ENCODE measurements at regions not wholly inside any gene's neighbourhood (a gene's known extent, or its start where the extent isn't known, plus 50 kb on each side); places are given as distances from the start of the nearest gene placed in this dataset.

DNA sequence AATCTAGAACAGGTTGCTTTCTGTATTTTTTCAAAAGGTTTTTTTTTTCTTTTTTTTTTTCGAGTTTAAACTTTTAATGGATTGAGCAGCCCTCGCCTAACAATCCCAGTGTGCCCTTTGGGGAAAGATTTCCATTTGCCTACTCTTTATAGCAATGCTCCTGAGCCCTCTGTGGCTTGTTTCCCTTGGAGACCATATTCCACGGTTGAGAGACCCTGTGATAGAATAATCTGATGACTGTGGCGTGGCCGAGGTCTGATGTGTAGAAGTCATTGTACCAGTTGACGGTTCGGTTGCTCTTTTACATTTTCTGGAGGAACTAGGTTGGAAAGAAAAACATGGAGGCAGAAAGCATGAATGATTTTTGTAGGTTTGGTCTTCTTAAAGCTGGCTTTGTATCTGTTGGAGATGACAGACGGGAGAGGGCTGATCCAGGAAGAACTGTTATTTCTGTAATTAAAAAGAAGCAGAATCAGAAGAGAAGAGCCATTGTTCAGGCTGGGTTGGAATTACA is 305.7 kb upstream of the NRIP1 start:
- no peak for DNase-seq (ENCODE audit: low read depth in 2 of 2)

GRCh38 chr21:15373941-15374340 is 309.1 kb upstream of the NRIP1 start:
- DNase-seq (ENCODE audit: low read depth in 2 of 2): no peak

GRCh38 chr21:15379776-15380175 is 315.0 kb upstream of the NRIP1 start:
- no peak for DNase-seq (ENCODE audit: low read depth in 2 of 2)

DNA sequence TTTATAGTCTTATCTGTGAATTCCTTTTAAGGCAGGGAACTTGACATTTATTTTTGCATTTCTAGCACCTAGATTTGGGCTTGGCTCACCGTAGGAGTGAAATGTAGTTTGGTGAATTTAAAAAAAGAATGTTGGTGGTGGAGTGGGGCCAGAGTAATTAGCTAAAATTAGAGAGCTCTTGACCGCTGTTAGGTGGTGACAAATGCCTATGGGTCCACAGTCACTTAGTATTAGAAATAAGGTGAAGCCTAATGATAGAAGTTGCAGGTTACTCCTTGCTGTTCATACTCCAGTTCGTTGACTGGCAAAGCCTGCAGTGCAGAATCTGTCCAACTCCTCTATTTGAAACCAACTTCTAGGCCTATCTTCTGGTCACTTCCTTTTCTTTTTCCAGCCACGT is 318.8 kb upstream of the NRIP1 start:
- no peak for DNase-seq (ENCODE audit: low read depth in 2 of 2)

DNA sequence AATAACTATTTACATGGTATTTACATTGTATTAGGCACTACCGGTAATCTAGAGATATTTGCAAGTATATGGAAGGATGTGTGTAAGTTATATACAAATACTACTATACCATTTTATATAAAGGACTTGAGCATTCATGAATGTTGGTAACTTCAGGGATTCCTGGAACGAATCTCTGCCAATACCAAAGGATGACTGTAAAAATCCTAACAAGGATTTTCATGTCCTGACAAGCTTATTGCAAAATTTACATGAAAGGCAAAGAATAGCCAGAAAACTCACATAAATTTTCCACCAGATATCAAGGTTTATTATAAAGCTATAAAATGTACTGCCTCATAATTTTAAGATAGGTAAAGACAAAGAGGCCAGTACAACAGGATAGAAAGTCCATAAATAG is 325.2 kb upstream of the NRIP1 start:
- DNase-seq (ENCODE audit: low read depth in 2 of 2): no peak

DNA sequence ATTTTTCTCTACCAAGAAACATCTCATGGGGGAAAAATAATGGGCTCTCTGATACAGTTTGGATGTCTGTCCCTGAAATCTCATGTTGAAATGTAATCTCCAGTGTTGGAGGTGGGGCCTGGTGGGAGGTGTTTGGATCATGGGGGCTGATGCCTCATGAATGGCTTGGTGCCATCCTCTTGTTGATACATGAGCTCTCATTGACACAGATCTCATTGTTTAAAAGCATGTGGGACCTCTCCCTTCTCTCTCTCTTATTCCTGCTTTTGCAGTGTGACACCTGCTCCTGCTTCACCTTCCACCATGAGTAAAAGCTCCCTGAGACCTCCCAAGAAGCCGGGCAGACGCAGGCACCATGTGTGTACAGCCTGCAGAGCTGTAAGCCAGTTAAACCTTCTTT is 332.5 kb upstream of the NRIP1 start:
- DNase-seq (ENCODE audit: low read depth in 2 of 2): no peak

- no peak for DNase-seq (ENCODE audit: low read depth in 2 of 2)
Measured at GRCh38 chr21:15400905-15401304, 328.9 kb upstream of the USP25 start.

DNA sequence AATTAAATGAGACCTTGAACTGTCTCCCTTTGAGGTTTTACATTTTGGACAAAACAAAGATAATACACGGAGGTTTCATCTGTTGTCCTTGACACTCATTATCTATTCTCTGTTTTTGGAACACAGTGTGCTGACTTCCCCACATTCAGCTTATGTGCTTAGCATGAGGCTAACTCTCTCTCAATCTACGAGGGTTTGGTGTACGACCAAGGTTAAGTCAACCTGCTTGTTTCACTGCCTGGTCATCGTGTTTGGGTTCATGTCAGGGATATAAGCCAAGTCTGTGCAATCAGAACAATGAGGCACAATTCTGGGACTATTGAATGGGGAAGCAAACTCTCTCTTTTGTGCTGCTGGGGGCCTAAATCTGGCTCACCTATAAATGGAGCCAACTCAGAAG is 328.5 kb upstream of the USP25 start:
- no peak for DNase-seq (ENCODE audit: low read depth in 2 of 2)

GRCh38 chr21:15405214-15405613 is 324.6 kb upstream of the USP25 start:
- no peak for DNase-seq (ENCODE audit: low read depth in 2 of 2)

- no peak for DNase-seq (ENCODE audit: low read depth in 2 of 2)
Measured at GRCh38 chr21:15406791-15407190, 323.0 kb upstream of the USP25 start.

DNA sequence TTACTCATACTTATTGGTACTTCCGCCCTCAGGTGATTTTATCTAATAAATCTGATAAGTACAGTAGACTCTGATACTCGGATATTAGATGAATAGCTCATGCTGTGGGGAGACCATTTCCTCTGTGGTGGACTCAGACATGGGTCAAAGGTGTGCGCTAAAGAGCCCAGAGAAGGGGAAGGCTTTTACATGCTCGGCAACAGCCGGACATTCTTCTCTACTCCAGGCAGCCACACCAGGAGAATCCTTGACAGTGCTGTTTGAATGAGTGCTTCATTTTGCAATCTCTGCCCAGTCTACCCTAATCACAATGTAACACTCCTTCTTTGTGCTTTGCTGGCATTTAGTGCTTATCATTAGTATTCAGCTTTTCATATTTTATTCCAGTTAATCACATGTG is 322.2 kb upstream of the USP25 start:
- no peak for DNase-seq (ENCODE audit: low read depth in 2 of 2)

DNA sequence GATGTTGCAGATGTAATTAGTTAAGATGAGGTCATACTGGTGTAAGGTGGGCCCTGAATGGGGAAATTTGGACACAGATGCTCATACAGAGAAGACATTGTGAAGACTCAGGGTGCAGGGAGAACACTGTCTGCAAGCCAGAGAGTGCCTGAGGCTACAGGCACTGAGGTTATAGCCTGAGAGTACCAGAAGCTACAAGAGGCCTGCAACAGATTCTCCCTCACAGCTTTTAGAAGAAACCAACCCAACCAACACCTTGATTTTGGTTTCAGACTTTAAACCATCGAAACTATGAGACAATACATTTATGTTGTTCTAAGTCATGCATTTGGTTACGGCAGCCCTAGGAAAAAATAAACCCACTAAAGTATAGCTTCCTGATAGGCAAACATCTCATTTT is 321.7 kb upstream of the USP25 start:
- no peak for DNase-seq (ENCODE audit: low read depth in 2 of 2)

- DNase-seq (ENCODE audit: low read depth in 2 of 2): no peak
Measured at GRCh38 chr21:15409031-15409430, 320.8 kb upstream of the USP25 start.

DNA sequence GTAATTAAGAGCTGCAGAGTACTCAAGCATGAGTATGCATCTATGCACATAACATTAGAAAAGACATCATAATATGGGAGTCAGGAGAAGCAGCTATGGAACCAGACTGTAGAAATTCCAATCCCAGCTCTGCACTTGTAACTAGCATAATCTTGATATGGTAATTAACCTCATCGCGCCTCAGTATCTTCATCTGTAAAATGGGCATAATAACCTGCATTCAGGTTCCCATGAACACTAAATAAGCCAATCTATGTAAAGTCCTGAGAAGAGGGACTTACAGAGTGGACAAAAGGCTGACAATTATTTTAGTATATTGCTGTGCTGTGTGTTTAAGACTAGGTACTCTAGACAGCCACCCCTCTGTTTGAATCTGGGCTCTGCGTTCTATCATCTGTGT is 318.9 kb upstream of the USP25 start:
- no peak for DNase-seq (ENCODE audit: low read depth in 2 of 2)

GRCh38 chr21:15414057-15414456 is 315.7 kb upstream of the USP25 start:
- no peak for DNase-seq (ENCODE audit: low read depth in 2 of 2)

GRCh38 chr21:15415541-15416261 is 314.1 kb upstream of the USP25 start:
- DNase-seq (ENCODE audit: low read depth in 2 of 2): no peak

- DNase-seq (ENCODE audit: low read depth in 2 of 2): no peak
Measured at GRCh38 chr21:15421441-15421881, 308.3 kb upstream of the USP25 start.

DNA sequence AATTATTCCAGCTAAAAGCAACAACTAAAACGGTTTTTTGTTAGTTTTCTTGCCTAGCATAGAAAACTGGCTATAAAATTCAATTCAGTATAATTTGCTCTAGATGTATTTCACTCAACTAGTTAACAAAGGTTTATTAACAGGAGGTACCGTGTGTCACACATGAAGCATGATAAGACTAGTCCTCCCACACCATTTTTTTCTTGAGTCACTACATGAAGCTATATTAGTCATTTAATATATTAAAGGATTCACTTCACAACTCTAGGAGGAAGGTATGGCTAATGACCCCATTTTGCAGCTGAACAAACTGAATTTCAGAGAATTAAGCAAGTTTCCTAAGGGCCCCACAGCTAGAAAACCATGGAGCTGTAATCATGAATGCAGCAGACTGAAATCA is 307.8 kb upstream of the USP25 start:
- no peak for DNase-seq (ENCODE audit: low read depth in 2 of 2)

- no peak for DNase-seq (ENCODE audit: low read depth in 2 of 2)
Measured at GRCh38 chr21:15422783-15423182, 307.0 kb upstream of the USP25 start.

DNA sequence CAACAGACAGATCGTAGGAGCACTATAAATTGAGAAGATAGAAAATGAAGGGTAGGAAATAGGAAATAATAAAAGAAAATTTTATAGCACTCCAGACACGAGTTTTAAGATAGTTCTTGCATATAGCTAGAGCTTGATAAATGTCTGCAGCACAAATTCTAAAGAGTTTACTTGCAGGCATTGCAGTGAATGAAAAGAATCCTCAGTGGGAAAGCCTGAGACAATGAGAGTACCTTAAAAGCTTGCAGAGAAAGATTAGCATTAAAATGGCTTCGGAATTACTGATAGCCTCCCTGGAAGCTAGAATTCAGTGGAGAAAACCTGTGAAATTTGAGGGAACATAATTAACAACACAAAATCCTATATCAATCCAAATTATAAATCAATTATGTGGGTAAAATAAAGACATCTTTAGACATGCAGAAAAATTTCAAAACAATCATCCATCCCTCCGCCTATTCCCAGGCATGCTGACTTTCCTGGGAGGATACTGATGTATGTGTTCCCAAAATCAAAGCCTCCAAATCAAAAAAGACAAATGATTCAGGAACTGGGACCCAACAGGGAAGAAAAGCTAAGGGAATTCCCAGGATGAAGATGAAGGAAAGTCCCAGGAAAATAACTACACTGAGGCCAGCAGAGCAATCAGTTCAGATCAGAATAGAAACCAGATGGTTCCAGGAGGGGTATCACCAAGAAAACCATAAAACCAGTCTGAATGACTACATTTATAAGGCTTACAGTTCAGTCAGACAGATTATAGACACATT is 305.9 kb upstream of the USP25 start:
- DNase-seq (ENCODE audit: low read depth in 2 of 2): no peak

DNA sequence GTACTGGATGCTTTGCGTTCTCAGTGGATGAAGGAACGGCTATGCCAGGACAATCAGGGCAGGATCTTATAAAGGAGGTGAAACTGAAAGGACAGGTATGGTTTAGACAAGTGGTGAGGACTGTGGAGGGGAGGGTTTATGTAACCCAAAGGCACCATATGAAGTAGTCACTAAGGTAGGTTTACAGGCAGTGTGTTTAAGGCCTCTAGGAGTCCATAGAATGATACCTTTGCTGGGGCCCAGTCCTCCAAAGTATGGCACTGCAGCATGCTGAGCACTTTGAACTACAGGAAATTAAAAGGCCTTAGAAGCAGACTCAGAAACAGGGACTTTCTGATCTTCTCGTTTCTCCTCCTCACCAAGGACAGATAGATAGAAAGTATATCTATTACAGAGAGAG is 304.7 kb upstream of the USP25 start:
- DNase-seq (ENCODE audit: low read depth in 2 of 2): no peak

DNA sequence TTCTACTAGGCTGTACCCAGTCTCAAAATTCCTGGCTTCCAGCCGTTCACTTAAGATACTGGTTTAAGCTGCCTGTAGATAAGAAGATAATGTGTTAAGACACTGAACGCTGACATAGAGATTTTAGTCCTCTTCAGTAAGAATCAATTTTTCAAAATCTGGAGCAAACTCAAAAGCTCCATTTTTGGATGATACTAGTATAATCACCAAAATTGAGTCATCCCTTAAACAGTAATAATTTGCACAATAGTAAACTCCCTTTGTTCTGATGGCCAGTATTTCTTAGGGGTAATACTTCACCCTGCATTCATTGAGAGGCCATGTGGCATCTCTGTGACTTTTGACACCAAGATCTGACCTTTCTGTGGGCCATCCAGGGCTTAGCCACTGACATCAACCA is 299.8 kb upstream of the USP25 start:
- DNase-seq (ENCODE audit: low read depth in 2 of 2): no peak

DNA sequence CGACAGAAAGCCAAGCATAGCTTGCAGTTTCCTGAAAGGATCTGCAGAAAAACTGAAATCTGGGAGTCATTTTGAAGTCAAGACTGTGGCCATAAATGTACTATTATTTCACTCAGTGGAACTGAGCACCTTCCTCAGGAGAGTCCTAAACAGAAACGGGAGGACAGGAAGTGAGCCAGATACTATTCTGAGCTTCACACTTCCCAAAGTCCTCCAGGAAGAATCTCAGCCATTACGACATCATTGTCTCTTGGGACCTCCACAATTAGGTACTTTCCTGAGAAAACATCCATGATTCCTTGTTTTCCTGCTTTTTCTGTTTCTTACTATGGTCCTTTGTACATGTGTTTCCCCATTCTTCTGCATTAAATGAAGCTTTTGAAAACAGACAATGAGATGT is 299.2 kb upstream of the USP25 start:
- no peak for DNase-seq (ENCODE audit: low read depth in 2 of 2)
